NCI-H510A (cell line): ENCODE measurements at regions not wholly inside any gene's neighbourhood (a gene's known extent, or its start where the extent isn't known, plus 50 kb on each side); places are given as distances from the start of the nearest gene placed in this dataset.
"Not testable (repeated sequence)": the region's sequence is repeated elsewhere in the genome, so short reads cannot be mapped to it uniquely, and the experiment has no call there.

ENCODE experiments used
- DNase-seq: peaks from one replicate; lab custom pipeline; 2025; lab: John Stamatoyannopoulos, UW

GRCh38 chr6:14520029-14520428 is 402.5 kb downstream of the CD83 start:
- no peak for DNase-seq

GRCh38 chr6:14520536-14520935 is 403.0 kb downstream of the CD83 start:
- no peak for DNase-seq

GRCh38 chr6:14521141-14521540 is 403.6 kb downstream of the CD83 start:
- no peak for DNase-seq

- not testable (repeated sequence) for DNase-seq
Measured at GRCh38 chr6:14521861-14522260, 404.3 kb downstream of the CD83 start.

- no peak for DNase-seq
Measured at GRCh38 chr6:14524319-14524718, 406.7 kb downstream of the CD83 start.

GRCh38 chr6:14530385-14530784 is 412.8 kb downstream of the CD83 start:
- DNase-seq: no peak

- no peak for DNase-seq
Measured at GRCh38 chr6:14533446-14533845, 415.9 kb downstream of the CD83 start.

GRCh38 chr6:14537030-14537429 is 419.5 kb downstream of the CD83 start:
- DNase-seq: no peak

GRCh38 chr6:14540276-14540675 is 422.7 kb downstream of the CD83 start:
- DNase-seq: no peak

GRCh38 chr6:14540810-14541540 is 423.4 kb downstream of the CD83 start:
- no peak for DNase-seq

GRCh38 chr6:14542670-14543366 is 425.2 kb downstream of the CD83 start:
- DNase-seq: peak; percentile 15

- no peak for DNase-seq
Measured at GRCh38 chr6:14543971-14544585, 426.5 kb downstream of the CD83 start.

- no peak for DNase-seq
Measured at GRCh38 chr6:14544666-14545065, 427.1 kb downstream of the CD83 start.

GRCh38 chr6:14545496-14545895 is 427.9 kb downstream of the CD83 start:
- no peak for DNase-seq

GRCh38 chr6:14546036-14546435 is 428.5 kb downstream of the CD83 start:
- no peak for DNase-seq

GRCh38 chr6:14547284-14547998 is 429.9 kb downstream of the CD83 start:
- no peak for DNase-seq

GRCh38 chr6:14549304-14549770 is 431.8 kb downstream of the CD83 start:
- DNase-seq: peak; percentile 91

GRCh38 chr6:14549871-14550270 is 432.3 kb downstream of the CD83 start:
- DNase-seq: no peak

- DNase-seq: no peak
Measured at GRCh38 chr6:14550410-14550809, 432.8 kb downstream of the CD83 start.

GRCh38 chr6:14550822-14551221 is 433.2 kb downstream of the CD83 start:
- no peak for DNase-seq

- not testable (repeated sequence) for DNase-seq
Measured at GRCh38 chr6:14551601-14552000, 434.0 kb downstream of the CD83 start.

GRCh38 chr6:14552891-14553290 is 435.3 kb downstream of the CD83 start:
- no peak for DNase-seq
